ENCODE measurements at regions not wholly inside any gene's neighbourhood (a gene's known extent, or its start where the extent isn't known, plus 50 kb on each side); places are given as distances from the start of the nearest gene placed in this dataset.

- Mint-ChIP-seq H3K4me3 (no peak overlapping the region), H3K27ac (no peak overlapping the region), H3K36me3 (no peaks in the 10 kb centered on the region), H3K27me3 (ENCODE audit: low read depth in 3 of 3) (peaks cover 0 to 3% (median 0%) of the 10 kb centered on the region in 3 donors), H3K9me3 (peaks cover 0 to 3% (median 0%) of the 10 kb centered on the region in 7 donors), H3K4me1 (peaks cover 19% of the 10 kb centered on the region)
- H3K27ac ChIP-seq (ENCODE audit: low read depth in 1 of 2, low read length in 2 of 2): no peak overlapping the region
- H3K4me2 ChIP-seq (replicated peaks; ENCODE audit: extremely low read depth, low read length, poor library complexity, severe bottlenecking): no peak overlapping the region
- H3K27me3 ChIP-seq (ENCODE audit: control insufficient read depth in 2 of 2, insufficient read depth in 2 of 2, low read length in 2 of 2): no peaks in the 10 kb centered on the region
- H3K4me1 ChIP-seq (ENCODE audit: control insufficient read depth in 1 of 2, insufficient read depth in 2 of 2, low read length in 2 of 2): peaks cover 14 to 22% of the 10 kb centered on the region in 2 donors
- no peaks in the 10 kb centered on the region for H3K79me2 ChIP-seq (ENCODE audit: insufficient read depth, low read length)
- H3K36me3 ChIP-seq (replicated peaks in 1 of 2; ENCODE audit: control insufficient read depth in 1 of 2, insufficient read depth in 2 of 2, low read length in 2 of 2): no peaks in the 10 kb centered on the region
- no peak for TF ChIP-seq CTCF (IDR thresholded peaks at IDR 0.05)
- no peak overlapping the region for H3K4me3 ChIP-seq (replicated peaks in 1 of 3; ENCODE audit: low read depth in 2 of 3, low read length in 3 of 3)
- no CpG with 5 or more reads among the region's 3 CpGs for WGBS (ENCODE audit: insufficient coverage)
- no peaks in the 10 kb centered on the region for H4K20me1 ChIP-seq (ENCODE audit: insufficient read depth, low read length)
- no peak overlapping the region for H3K9ac ChIP-seq (ENCODE audit: insufficient read depth, low read length, poor library complexity, severe bottlenecking)
- intact Hi-C loops (cut with micrococcal nuclease): no loop called here
- H2AFZ ChIP-seq (ENCODE audit: insufficient read depth, low read depth, low read length, poor library complexity, severe bottlenecking): no peak overlapping the region
- H3K9me3 ChIP-seq (replicated peaks in 1 of 2; ENCODE audit: control insufficient read depth in 1 of 2, insufficient read depth in 1 of 2, low read length in 2 of 2): no peaks in the 10 kb centered on the region
- DNase-seq: no peak
Observed at GRCh38 chr6:105952326-105952725, 133.8 kb upstream of the PRDM1 start.

GRCh38 chr6:105951322-105951721 lies 134.8 kb upstream of the PRDM1 start:
- Histone ChIP-seq H2AFZ (ENCODE audit: insufficient read depth, low read depth, low read length, poor library complexity, severe bottlenecking) (no peak overlapping the region), H3K4me2 (replicated peaks; ENCODE audit: extremely low read depth, low read length, poor library complexity, severe bottlenecking) (no peak overlapping the region), H3K4me3 (replicated peaks in 1 of 3; ENCODE audit: low read depth in 2 of 3, low read length in 3 of 3) (no peak overlapping the region), H4K20me1 (ENCODE audit: insufficient read depth, low read length) (no peaks in the 10 kb centered on the region), H3K9me3 (replicated peaks in 1 of 2; ENCODE audit: control insufficient read depth in 1 of 2, insufficient read depth in 1 of 2, low read length in 2 of 2) (no peaks in the 10 kb centered on the region), H3K79me2 (ENCODE audit: insufficient read depth, low read length) (no peaks in the 10 kb centered on the region), H3K4me1 (ENCODE audit: control insufficient read depth in 1 of 2, insufficient read depth in 2 of 2, low read length in 2 of 2) (peaks cover 14 to 22% of the 10 kb centered on the region in 2 donors), H3K36me3 (replicated peaks in 1 of 2; ENCODE audit: control insufficient read depth in 1 of 2, insufficient read depth in 2 of 2, low read length in 2 of 2) (no peaks in the 10 kb centered on the region), H3K9ac (ENCODE audit: insufficient read depth, low read length, poor library complexity, severe bottlenecking) (no peak overlapping the region), H3K27me3 (ENCODE audit: control insufficient read depth in 2 of 2, insufficient read depth in 2 of 2, low read length in 2 of 2) (no peaks in the 10 kb centered on the region), H3K27ac (ENCODE audit: low read depth in 1 of 2, low read length in 2 of 2) (no peak overlapping the region)
- no peak for TF ChIP-seq CTCF (IDR thresholded peaks at IDR 0.05)
- peaks cover 0 to 2% (median 0%) of the 10 kb centered on the region in 3 donors for H3K27me3 Mint-ChIP-seq (ENCODE audit: low read depth in 3 of 3)
- H3K4me3 Mint-ChIP-seq: no peak overlapping the region
- no peak overlapping the region for H3K27ac Mint-ChIP-seq
- peaks cover 0 to 3% (median 0%) of the 10 kb centered on the region in 7 donors for H3K9me3 Mint-ChIP-seq
- H3K4me1 Mint-ChIP-seq: peaks cover 19% of the 10 kb centered on the region
- no peak for DNase-seq
- intact Hi-C loops (cut with micrococcal nuclease): no loop called here
- no peaks in the 10 kb centered on the region for H3K36me3 Mint-ChIP-seq
- 93% methylated on average over 3 of the region's 4 CpGs for WGBS (ENCODE audit: insufficient coverage)
